H9 (cell line): ENCODE measurements at regions not wholly inside any gene's neighbourhood (a gene's known extent, or its start where the extent isn't known, plus 50 kb on each side); places are given as distances from the start of the nearest gene placed in this dataset.

Experiments
- DNase-seq: peaks from one replicate; pipeline ENCODE4 v3.0.0-alpha.2; 2017
- H2AFZ ChIP-seq: one replicate; pipeline ENCODE4 v1.6.1; 2013; ENCODE audit warnings: mild to moderate bottlenecking, low read length, control low read depth, moderate library complexity
- H2AK5ac ChIP-seq: 2 replicates; pipeline ENCODE4 v1.6.1; 2013; ENCODE audit warnings: low read length, control low read depth, mixed read lengths; ENCODE audit not compliant: insufficient read length
- H2BK120ac ChIP-seq: one replicate; pipeline ENCODE4 v1.6.1; 2013; ENCODE audit warnings: low read depth, mild to moderate bottlenecking, low read length, control low read depth, inconsistent platforms; ENCODE audit not compliant: poor library complexity, severe bottlenecking
- H2BK12ac ChIP-seq: 2 replicates; pipeline ENCODE4 v1.6.1; 2013; ENCODE audit warnings: low read length, control low read depth, mixed read lengths, low read depth; ENCODE audit not compliant: insufficient read length
- H2BK15ac ChIP-seq: 2 replicates; pipeline ENCODE4 v1.6.1; 2013; ENCODE audit warnings: low read depth, low read length, control low read depth
- H2BK20ac ChIP-seq: one replicate; pipeline ENCODE4 v1.6.1; 2013; ENCODE audit warnings: low read depth, mild to moderate bottlenecking, low read length, control low read depth, inconsistent platforms; ENCODE audit not compliant: poor library complexity, severe bottlenecking
- H2BK5ac ChIP-seq: 2 replicates; pipeline ENCODE4 v1.6.1; 2013; ENCODE audit warnings: low read length, control low read depth, mixed read lengths; ENCODE audit not compliant: insufficient read length
- H3K14ac ChIP-seq: 2 replicates; pipeline ENCODE4 v1.6.1; 2013; ENCODE audit warnings: low read length, control low read depth; ENCODE audit not compliant: insufficient read depth
- H3K18ac ChIP-seq: 2 replicates; pipeline ENCODE4 v1.6.1; 2013; ENCODE audit warnings: low read depth, mild to moderate bottlenecking, mixed read lengths, low read length, control low read depth; ENCODE audit not compliant: insufficient read length
- H3K23ac ChIP-seq: 2 replicates; pipeline ENCODE4 v1.6.1; 2013; ENCODE audit warnings: low read length, control low read depth, mixed read lengths, low read depth; ENCODE audit not compliant: insufficient read length
- H3K23me2 ChIP-seq: 2 replicates; pipeline ENCODE4 v1.6.1; 2013; ENCODE audit warnings: low read depth, mild to moderate bottlenecking, mixed read lengths, low read length, control low read depth; ENCODE audit not compliant: insufficient read length, poor library complexity, severe bottlenecking
- H3K27ac ChIP-seq: 2 replicates; pipeline ENCODE4 v1.5.1; 2013; ENCODE audit warnings: low read length, control low read depth, mixed read lengths, low read depth; ENCODE audit not compliant: insufficient read length
- H3K27me3 ChIP-seq: 2 replicates; pipeline ENCODE4 v1.6.1; 2013; ENCODE audit warnings: low read length, control low read depth, inconsistent platforms; ENCODE audit not compliant: insufficient read depth
- H3K4ac ChIP-seq: 2 replicates; pipeline ENCODE4 v1.6.1; 2013; ENCODE audit warnings: low read depth, mild to moderate bottlenecking, control low read depth, inconsistent platforms, low read length, moderate library complexity
- H3K4me1 ChIP-seq: 2 replicates; pipeline ENCODE4 v1.6.1; 2013; ENCODE audit warnings: low read length, control low read depth, inconsistent platforms; ENCODE audit not compliant: insufficient read depth
- H3K4me2 ChIP-seq: 2 replicates; pipeline ENCODE4 v1.6.1; 2013; ENCODE audit warnings: low read length, control low read depth, mixed read lengths; ENCODE audit not compliant: insufficient read length, insufficient read depth
- H3K56ac ChIP-seq: 2 replicates; pipeline ENCODE4 v1.6.1; 2013; ENCODE audit warnings: low read depth, mild to moderate bottlenecking, mixed read lengths, low read length, control low read depth; ENCODE audit not compliant: insufficient read length
- H3K79me1 ChIP-seq: 2 replicates; pipeline ENCODE4 v1.6.1; 2013; ENCODE audit warnings: low read depth, mild to moderate bottlenecking, moderate library complexity, low read length, control low read depth, inconsistent platforms; ENCODE audit not compliant: insufficient read depth, poor library complexity, severe bottlenecking
- H3K79me2 ChIP-seq: 2 replicates; pipeline ENCODE4 v1.6.1; 2013; ENCODE audit warnings: low read length, control low read depth, inconsistent platforms; ENCODE audit not compliant: insufficient read depth
- H3K9ac ChIP-seq: 2 replicates; pipeline ENCODE4 v1.6.1; 2013; ENCODE audit warnings: low read length, control low read depth, mixed read lengths; ENCODE audit not compliant: insufficient read length; ENCODE audit errors: extremely low read depth
- H3K9me3 ChIP-seq: one replicate; pipeline ENCODE4 v1.6.1; 2013; ENCODE audit warnings: low read depth, low read length, inconsistent platforms; ENCODE audit not compliant: control insufficient read depth
- H3T11ph ChIP-seq: one replicate; pipeline ENCODE4 v1.6.1; 2013; ENCODE audit warnings: mild to moderate bottlenecking, low read length, control low read depth, inconsistent platforms
- H4K20me1 ChIP-seq: one replicate; pipeline ENCODE4 v1.6.1; 2013; ENCODE audit not compliant: control insufficient read depth, insufficient read length, insufficient read depth
- H4K5ac ChIP-seq: 2 replicates; pipeline ENCODE4 v1.6.1; 2013; ENCODE audit warnings: low read depth, mild to moderate bottlenecking, mixed read lengths, low read length, control low read depth; ENCODE audit not compliant: insufficient read length
- H4K8ac ChIP-seq: replicated peaks from 2 replicates; pipeline ENCODE4 v1.6.1; 2013; ENCODE audit warnings: low read length, control low read depth, mixed read lengths, low read depth; ENCODE audit not compliant: insufficient read length
- H4K91ac ChIP-seq: 2 replicates; pipeline ENCODE4 v1.6.1; 2013; ENCODE audit warnings: low read depth, mild to moderate bottlenecking, moderate library complexity, mixed read lengths, low read length, control low read depth; ENCODE audit not compliant: insufficient read length
- H3K27ac Mint-ChIP-seq, 3 experiments: 2 replicates in 2 of 3; 3 replicates in 1 of 3; pipeline ENCODE4 v1.8.0; 2020 to 2021; ENCODE audit warnings: mixed read lengths in 3 of 3, mild to moderate bottlenecking in 1 of 3, moderate library complexity in 1 of 3
- H3K27me3 Mint-ChIP-seq: 2 replicates; pipeline ENCODE4 v1.8.0; 2021; ENCODE audit warnings: low read depth, mild to moderate bottlenecking, moderate library complexity, mixed read lengths
- H3K36me3 Mint-ChIP-seq, 3 experiments: 2 replicates in 2 of 3; 3 replicates in 1 of 3; pipeline ENCODE4 v1.8.0; 2020 to 2021; ENCODE audit warnings: low read depth in 3 of 3, mixed read lengths in 3 of 3; ENCODE audit not compliant: insufficient read depth in 1 of 3
- H3K4me1 Mint-ChIP-seq, 2 experiments: 2 replicates each; pipeline ENCODE4 v1.8.0; 2020; ENCODE audit warnings: mixed read lengths in 2 of 2
- H3K4me3 Mint-ChIP-seq, 2 experiments: 2 replicates in 1 of 2; 3 replicates in 1 of 2; pipeline ENCODE4 v1.8.0; 2020 to 2021; ENCODE audit warnings: mild to moderate bottlenecking in 2 of 2, mixed read lengths in 2 of 2, moderate library complexity in 1 of 2
- H3K9me3 Mint-ChIP-seq, 2 experiments: 2 replicates in 1 of 2; 3 replicates in 1 of 2; pipeline ENCODE4 v1.8.0; 2020; ENCODE audit warnings: mild to moderate bottlenecking in 2 of 2, mixed read lengths in 2 of 2, moderate library complexity in 1 of 2
- WGBS: extraction: QIAGEN DNeasy Blood & Tissue Kit; methylation state at CpG from one replicate; pipeline ENCODE4 v1.1.7; 2013; ENCODE audit warnings: missing lambda C conversion rate, low lambda C conversion rate, mixed read lengths; ENCODE audit not compliant: insufficient read length; ENCODE audit errors: extremely low coverage; 5-methylcytosine and 5-hydroxymethylcytosine counted together
- TF ChIP-seq, protein P1 (sequence below): fragments of 200-600 bp; sonication (generic); conservative IDR thresholded peaks from 3 replicates; pipeline ENCODE4 v1.8.0; 2021; ENCODE audit warnings: antibody characterized with exemption, mild to moderate bottlenecking

DNA sequence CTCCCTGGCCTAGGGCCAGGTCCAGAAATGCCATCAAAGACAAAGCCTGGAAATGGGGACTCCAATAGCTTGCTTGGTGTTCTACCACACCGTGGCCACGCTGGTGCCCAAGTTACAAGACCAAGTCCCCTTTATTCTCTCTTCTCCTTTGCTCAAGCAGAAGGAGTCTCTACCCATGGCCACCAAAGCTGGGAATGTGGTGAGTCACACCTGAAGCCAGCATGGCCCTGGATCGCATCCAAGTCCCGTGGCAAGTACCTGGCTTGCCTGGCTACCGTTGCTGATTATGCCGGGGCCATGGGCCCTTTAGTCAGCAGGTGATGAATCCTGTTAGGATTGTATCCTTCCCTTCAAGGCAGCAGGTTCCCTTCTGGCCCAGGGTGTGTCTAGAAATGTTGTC lies 260.0 kb downstream of the HAPSTR1 start:
- Mint-ChIP-seq H3K4me1 (no peaks in the 10 kb centered on the region), H3K27me3 (no peaks in the 10 kb centered on the region), H3K4me3 (no peak overlapping the region), H3K9me3 (peaks cover 35 to 36% of the 10 kb centered on the region in 2 experiments), H3K27ac (no peak overlapping the region), H3K36me3 (peaks cover 2 to 34% (median 18%) of the 10 kb centered on the region in 3 experiments; a peak in 6 of 7 replicates)
- Histone ChIP-seq H3K23ac (no peak overlapping the region), H3K9ac (no peak overlapping the region), H2BK20ac (no peak overlapping the region), H4K91ac (no peak overlapping the region), H3K27me3 (no peaks in the 10 kb centered on the region), H2BK12ac (no peak overlapping the region), H3K23me2 (no peaks in the 10 kb centered on the region), H4K20me1 (no peaks in the 10 kb centered on the region), H4K5ac (no peak overlapping the region), H3K14ac (no peak overlapping the region), H3K4me2 (no peak overlapping the region), H3K79me1 (no peaks in the 10 kb centered on the region), H3K27ac (no peak overlapping the region), H2BK15ac (no peak overlapping the region), H3K4me1 (no peaks in the 10 kb centered on the region), H3K9me3 (no peaks in the 10 kb centered on the region), H3K79me2 (no peaks in the 10 kb centered on the region), H3T11ph (no peak overlapping the region), H3K56ac (no peak overlapping the region), H3K18ac (no peak overlapping the region), H2BK120ac (no peak overlapping the region), H2AK5ac (no peak overlapping the region), H3K4ac (no peak overlapping the region), H2AFZ (no peak overlapping the region), H2BK5ac (no peak overlapping the region), H4K8ac (no peak overlapping the region)
- WGBS, result no CpG with 5 or more reads among the region's 6 CpGs
- TF ChIP-seq, protein P1, sequence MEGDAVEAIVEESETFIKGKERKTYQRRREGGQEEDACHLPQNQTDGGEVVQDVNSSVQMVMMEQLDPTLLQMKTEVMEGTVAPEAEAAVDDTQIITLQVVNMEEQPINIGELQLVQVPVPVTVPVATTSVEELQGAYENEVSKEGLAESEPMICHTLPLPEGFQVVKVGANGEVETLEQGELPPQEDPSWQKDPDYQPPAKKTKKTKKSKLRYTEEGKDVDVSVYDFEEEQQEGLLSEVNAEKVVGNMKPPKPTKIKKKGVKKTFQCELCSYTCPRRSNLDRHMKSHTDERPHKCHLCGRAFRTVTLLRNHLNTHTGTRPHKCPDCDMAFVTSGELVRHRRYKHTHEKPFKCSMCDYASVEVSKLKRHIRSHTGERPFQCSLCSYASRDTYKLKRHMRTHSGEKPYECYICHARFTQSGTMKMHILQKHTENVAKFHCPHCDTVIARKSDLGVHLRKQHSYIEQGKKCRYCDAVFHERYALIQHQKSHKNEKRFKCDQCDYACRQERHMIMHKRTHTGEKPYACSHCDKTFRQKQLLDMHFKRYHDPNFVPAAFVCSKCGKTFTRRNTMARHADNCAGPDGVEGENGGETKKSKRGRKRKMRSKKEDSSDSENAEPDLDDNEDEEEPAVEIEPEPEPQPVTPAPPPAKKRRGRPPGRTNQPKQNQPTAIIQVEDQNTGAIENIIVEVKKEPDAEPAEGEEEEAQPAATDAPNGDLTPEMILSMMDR, result no peak
- DNase-seq, result no peak
